GM10266 (cell line): ENCODE measurements at regions not wholly inside any gene's neighbourhood (a gene's known extent, or its start where the extent isn't known, plus 50 kb on each side); places are given as distances from the start of the nearest gene placed in this dataset.

Experiments used
- DNase-seq: peaks from one replicate; pipeline ENCODE4 v3.0.0; 2012; ENCODE audit errors: extremely low spot score
- CTCF ChIP-seq: IDR thresholded peaks from 2 replicates; pipeline ENCODE4 v1.5.1; 2012; ENCODE audit warnings: mild to moderate bottlenecking, low read depth; ENCODE audit not compliant: control insufficient read depth, insufficient read depth; ENCODE audit errors: missing control alignments

- no peak for TF ChIP-seq CTCF
- DNase-seq = no peak
Observed at GRCh38 chr16:6841392-6841791, 491.3 kb upstream of the RBFOX1 start.

GRCh38 chr16:6837722-6838121 is 494.9 kb upstream of the RBFOX1 start:
- DNase-seq = no peak
- no peak for TF ChIP-seq CTCF

GRCh38 chr16:6836766-6837165 is 495.9 kb upstream of the RBFOX1 start:
- no peak for TF ChIP-seq CTCF
- no peak for DNase-seq

- no peak for TF ChIP-seq CTCF
Observed at GRCh38 chr16:6835941-6836340, 496.7 kb upstream of the RBFOX1 start.

GRCh38 chr16:6835516-6835915 is 497.1 kb upstream of the RBFOX1 start:
- no peak for TF ChIP-seq CTCF

More at GRCh38 chr16:6835941-6836340, 496.7 kb upstream of the RBFOX1 start:
- DNase-seq = no peak

GRCh38 chr16:6828690-6829089 is 504.0 kb upstream of the RBFOX1 start:
- DNase-seq = no peak

More at GRCh38 chr16:6835516-6835915, 497.1 kb upstream of the RBFOX1 start:
- no peak for DNase-seq

GRCh38 chr16:6827931-6828330 is 504.7 kb upstream of the RBFOX1 start:
- no peak for TF ChIP-seq CTCF
- no peak for DNase-seq

More at GRCh38 chr16:6828690-6829089, 504.0 kb upstream of the RBFOX1 start:
- TF ChIP-seq CTCF = no peak
